ENCODE measurements at regions not wholly inside any gene's neighbourhood (a gene's known extent, or its start where the extent isn't known, plus 50 kb on each side); places are given as distances from the start of the nearest gene placed in this dataset.

GRCh38 chr5:54717870-54718269 is 200.3 kb downstream of the SNX18 start:
- Histone ChIP-seq H3K27ac (no peak overlapping the region), H3K4me3 (no peak overlapping the region), H3K9me3 (no peaks in the 10 kb centered on the region), H3K36me3 (no peaks in the 10 kb centered on the region), H3K27me3 (no peaks in the 10 kb centered on the region), H3K4me1 (peaks cover 24% of the 10 kb centered on the region)
- WGBS, result 89% methylated on average over 5 of the region's 5 CpGs
- no peak for DNase-seq (ENCODE audit: low spot score in 2 of 2)
- TF ChIP-seq EP300 (IDR thresholded peaks at IDR 0.05), result no peak
- TF ChIP-seq POLR2A (IDR thresholded peaks at IDR 0.05), result no peak
- TF ChIP-seq CTCF (IDR thresholded peaks at IDR 0.05), result no peak
- TF ChIP-seq POLR2AphosphoS5 (IDR thresholded peaks at IDR 0.05), result no peak

- peaks cover 24% of the 10 kb centered on the region for H3K4me1 ChIP-seq
- no peak overlapping the region for H3K27ac ChIP-seq
- H3K27me3 ChIP-seq, result no peaks in the 10 kb centered on the region
- H3K9me3 ChIP-seq, result no peaks in the 10 kb centered on the region
- H3K36me3 ChIP-seq, result no peaks in the 10 kb centered on the region
- 87% methylated on average over 2 of the region's 2 CpGs for WGBS
- no peak for DNase-seq (ENCODE audit: low spot score in 2 of 2)
- no peak for TF ChIP-seq POLR2A (IDR thresholded peaks at IDR 0.05)
- no peak for TF ChIP-seq EP300 (IDR thresholded peaks at IDR 0.05)
- TF ChIP-seq POLR2AphosphoS5 (IDR thresholded peaks at IDR 0.05), result no peak
- no peak for TF ChIP-seq CTCF (IDR thresholded peaks at IDR 0.05)
- no peak overlapping the region for H3K4me3 ChIP-seq
Measured at GRCh38 chr5:54717459-54717858, 199.9 kb downstream of the SNX18 start.

DNA sequence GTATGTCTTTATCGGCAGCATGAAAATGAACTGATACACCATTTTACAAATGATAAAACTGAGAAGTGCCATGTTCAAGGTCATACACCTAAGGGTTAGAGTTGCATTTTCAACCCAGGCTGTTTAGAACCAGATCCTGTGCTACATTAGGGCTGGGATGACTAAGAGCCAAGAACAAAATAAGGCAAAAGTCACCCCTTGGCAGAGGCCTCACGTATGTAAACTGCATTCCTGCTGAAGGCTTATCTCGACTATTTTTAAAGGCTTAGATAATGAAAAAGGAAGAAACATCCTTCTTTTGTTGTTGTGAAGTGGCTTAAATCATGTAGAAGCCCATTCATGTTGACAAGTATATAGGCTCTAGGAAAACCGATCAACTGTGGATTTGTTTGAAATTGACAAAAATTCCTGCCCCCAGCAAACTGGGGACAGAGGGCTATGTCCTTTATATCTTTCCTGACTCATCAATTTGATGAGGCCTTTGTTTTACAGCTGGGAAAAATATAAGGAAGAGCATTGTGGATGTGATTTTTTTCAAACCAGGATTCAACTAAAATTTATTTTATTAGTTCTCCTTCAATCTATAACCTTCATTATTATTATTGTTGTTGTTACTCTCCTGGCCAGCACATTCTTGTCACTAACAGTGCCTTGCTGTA is 196.5 kb downstream of the SNX18 start:
- 70% methylated on average over 4 of the region's 4 CpGs for WGBS
- TF ChIP-seq POLR2A (IDR thresholded peaks at IDR 0.05) (no peak), EP300 (IDR thresholded peaks at IDR 0.05) (no peak), POLR2AphosphoS5 (IDR thresholded peaks at IDR 0.05) (no peak), CTCF (IDR thresholded peaks at IDR 0.05) (no peak)
- no peak overlapping the region for H3K27ac ChIP-seq

GRCh38 chr5:54709096-54709495 is 191.5 kb downstream of the SNX18 start:
- Histone ChIP-seq H3K36me3 (no peaks in the 10 kb centered on the region), H3K4me3 (no peak overlapping the region), H3K27ac (no peak overlapping the region), H3K4me1 (no peaks in the 10 kb centered on the region), H3K9me3 (no peaks in the 10 kb centered on the region), H3K27me3 (no peaks in the 10 kb centered on the region)
- TF ChIP-seq CTCF (IDR thresholded peaks at IDR 0.05), result no peak
- no peak for TF ChIP-seq POLR2A (IDR thresholded peaks at IDR 0.05)
- no peak for TF ChIP-seq POLR2AphosphoS5 (IDR thresholded peaks at IDR 0.05)
- no peak for TF ChIP-seq EP300 (IDR thresholded peaks at IDR 0.05)
- WGBS, result 70% methylated on average over 2 of the region's 2 CpGs
- no peak for DNase-seq (ENCODE audit: low spot score in 2 of 2)

More for the DNA sequence above, 196.5 kb downstream of the SNX18 start:
- Histone ChIP-seq H3K27me3 (no peaks in the 10 kb centered on the region), H3K4me3 (no peak overlapping the region), H3K36me3 (no peaks in the 10 kb centered on the region), H3K4me1 (peaks cover 6% of the 10 kb centered on the region), H3K9me3 (no peaks in the 10 kb centered on the region)
- no peak for DNase-seq (ENCODE audit: low spot score in 2 of 2)

DNA sequence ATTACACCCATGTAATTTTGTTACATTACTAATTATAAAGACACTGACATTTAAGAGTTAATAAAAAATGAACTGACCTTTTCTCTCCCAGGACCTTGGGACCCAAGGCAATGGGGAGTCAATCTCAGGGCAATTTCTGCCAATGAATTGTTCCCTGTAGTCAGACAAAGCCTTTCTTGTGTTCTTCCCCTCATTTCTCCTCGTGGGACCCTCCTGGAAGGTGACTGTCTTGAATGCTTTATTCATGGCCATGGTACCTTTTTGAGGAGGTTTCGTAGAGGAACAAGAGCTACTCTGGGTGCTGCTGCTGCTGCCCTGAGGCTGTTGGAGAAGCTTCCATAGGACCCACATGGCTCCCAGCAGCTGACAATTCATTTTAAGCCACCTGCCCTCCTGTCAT is 190.3 kb downstream of the SNX18 start:
- H3K4me3 ChIP-seq, result no peak overlapping the region
- no peaks in the 10 kb centered on the region for H3K36me3 ChIP-seq
- H3K4me1 ChIP-seq, result peaks cover 10% of the 10 kb centered on the region
- H3K27me3 ChIP-seq, result no peaks in the 10 kb centered on the region
- TF ChIP-seq POLR2A (IDR thresholded peaks at IDR 0.05) (no peak), EP300 (IDR thresholded peaks at IDR 0.05) (no peak), CTCF (IDR thresholded peaks at IDR 0.05) (no peak), POLR2AphosphoS5 (IDR thresholded peaks at IDR 0.05) (no peak)
- H3K27ac ChIP-seq, result no peak overlapping the region
- 77% methylated on average over 2 of the region's 2 CpGs for WGBS
- no peaks in the 10 kb centered on the region for H3K9me3 ChIP-seq
- no peak for DNase-seq (ENCODE audit: low spot score in 2 of 2)

All from suprapubic skin (tissue), 4 donors.